Epidermal melanocyte (primary cell): ENCODE measurements at regions not wholly inside any gene's neighbourhood (a gene's known extent, or its start where the extent isn't known, plus 50 kb on each side); places are given as distances from the start of the nearest gene placed in this dataset.

Source experiments
- DNase-seq: peaks from one replicate; pipeline ENCODE4 v3.0.0; 2011; ENCODE audit warnings: low spot score; ENCODE audit not compliant: insufficient read length

- no peak for DNase-seq
Observed at GRCh38 chr13:77838271-77838670, 80.4 kb downstream of the EDNRB start.

- DNase-seq, result no peak
Observed at GRCh38 chr13:77836423-77836822, 82.2 kb downstream of the EDNRB start.

DNA sequence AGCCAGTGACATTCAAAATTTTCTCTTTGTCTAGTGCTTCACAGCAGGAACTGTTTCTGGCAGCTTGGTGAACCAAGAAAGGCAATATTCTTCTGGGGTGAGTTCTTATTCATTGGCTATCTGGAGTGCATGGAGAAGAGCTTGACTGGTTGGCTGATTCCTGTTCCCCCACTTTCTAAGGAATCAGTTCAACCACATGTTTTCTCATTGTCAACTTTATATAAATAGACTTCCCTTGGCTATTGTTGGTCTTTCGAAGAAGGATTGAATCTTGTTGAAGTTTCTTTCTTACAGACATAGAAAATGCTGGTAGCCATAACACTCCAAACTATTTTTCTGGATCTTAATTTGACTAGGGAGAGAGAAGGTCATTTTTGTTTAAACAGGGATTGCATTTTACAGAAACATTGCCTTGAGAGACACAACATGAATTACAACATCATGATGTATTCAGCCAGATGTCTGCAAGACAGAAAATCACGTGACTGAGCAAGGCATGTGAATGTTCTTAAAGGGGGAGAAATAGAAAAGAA is 85.2 kb downstream of the EDNRB start:
- DNase-seq, result peak; percentile 24

- no peak for DNase-seq
Observed at GRCh38 chr13:77832339-77833100, 86.1 kb downstream of the EDNRB start.

DNA sequence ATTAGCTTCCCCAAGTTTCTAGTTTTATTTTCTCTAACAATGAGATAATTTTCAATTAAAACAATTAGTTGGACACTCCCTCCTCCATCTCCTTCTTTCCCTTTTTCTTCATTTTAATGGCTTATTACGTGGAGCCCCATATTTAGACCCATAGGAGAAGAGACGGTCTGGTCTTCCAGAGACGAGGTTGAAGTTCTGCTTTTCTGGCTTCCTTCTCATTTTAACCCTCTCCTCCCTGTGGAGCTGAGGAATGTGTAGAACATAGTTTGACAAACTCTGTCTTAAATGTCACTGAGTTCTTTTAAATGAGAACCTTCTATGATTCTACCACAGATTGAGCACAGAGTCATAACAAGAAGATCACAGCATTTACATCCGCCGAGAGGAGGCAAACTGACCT is 86.8 kb downstream of the EDNRB start:
- no peak for DNase-seq

DNA sequence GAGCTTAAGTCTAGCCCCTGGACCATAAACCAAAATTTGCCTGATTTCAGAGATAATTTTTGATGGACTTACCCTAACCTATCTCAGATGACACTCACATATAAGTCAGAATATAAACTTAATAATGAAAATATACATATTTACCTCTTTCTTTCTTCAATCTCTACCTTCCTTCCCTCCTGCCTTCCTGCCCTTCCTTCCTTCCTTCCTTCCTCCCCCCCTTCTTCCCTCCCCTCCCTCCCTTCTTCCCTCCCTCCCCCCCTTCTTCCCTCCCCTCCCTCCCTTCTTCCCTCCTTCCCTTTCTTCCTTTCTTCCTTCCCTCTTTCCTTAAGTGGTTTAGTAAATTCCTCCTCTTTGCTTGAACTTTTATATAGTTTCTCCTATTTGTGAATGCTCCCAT is 88.7 kb downstream of the EDNRB start:
- no peak for DNase-seq

GRCh38 chr13:77828799-77829198 is 89.8 kb downstream of the EDNRB start:
- DNase-seq, result no peak

DNA sequence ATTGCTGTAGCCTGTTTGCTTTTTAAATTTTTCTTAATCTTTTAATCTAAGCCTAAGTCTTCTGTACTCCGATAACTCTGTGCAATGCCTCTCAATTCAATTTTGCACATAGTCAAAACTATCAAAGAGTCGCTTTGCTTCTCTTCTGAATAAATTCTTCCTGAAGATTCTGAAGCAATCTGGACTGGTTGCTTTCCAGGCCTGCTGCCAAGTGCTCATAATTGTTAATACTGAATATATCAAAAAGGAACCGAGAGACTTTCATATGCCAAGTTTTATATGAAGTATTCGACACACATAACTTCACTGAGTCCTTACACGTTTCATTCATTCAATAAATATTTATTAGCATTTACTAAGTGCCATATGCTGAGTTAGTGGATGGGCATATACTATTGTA is 91.3 kb downstream of the EDNRB start:
- no peak for DNase-seq

GRCh38 chr13:77820431-77821149 is 98.0 kb downstream of the EDNRB start:
- DNase-seq, result no peak

- no peak for DNase-seq
Observed at GRCh38 chr13:77817521-77817920, 101.1 kb downstream of the EDNRB start.

DNA sequence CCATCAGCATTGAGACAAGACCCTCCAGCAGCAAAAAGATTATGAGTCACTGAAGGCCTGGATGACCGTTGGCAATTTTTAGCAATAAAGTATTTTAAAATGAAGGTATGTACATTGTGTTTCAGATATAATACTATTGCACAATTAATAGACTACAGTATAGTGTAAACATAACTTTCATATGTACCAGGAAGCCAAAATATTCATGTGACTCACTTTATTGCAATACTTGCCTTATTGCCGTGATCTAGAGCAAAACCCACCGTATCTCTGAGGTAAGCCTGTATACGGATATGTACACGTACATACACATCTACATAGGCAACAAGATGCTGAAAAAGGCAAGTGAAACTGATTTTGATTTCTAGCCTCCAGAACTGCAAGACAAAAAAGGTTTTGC is 103.3 kb downstream of the EDNRB start:
- no peak for DNase-seq
